Fibroblast of peridontal ligament (primary cell): ENCODE measurements at regions not wholly inside any gene's neighbourhood (a gene's known extent, or its start where the extent isn't known, plus 50 kb on each side); places are given as distances from the start of the nearest gene placed in this dataset.

ENCODE experiments used
- DNase-seq: peaks from one replicate; pipeline ENCODE4 v3.0.0-alpha.2; 2010; ENCODE audit errors: extremely low read depth

- DNase-seq = no peak
Observed at GRCh38 chr9:32837551-32838058, 54.3 kb downstream of the TMEM215 start.

GRCh38 chr9:32839013-32839885 is 55.9 kb downstream of the TMEM215 start:
- no peak for DNase-seq

GRCh38 chr9:32841314-32841713 is 58.0 kb downstream of the TMEM215 start:
- no peak for DNase-seq

- no peak for DNase-seq
Observed at GRCh38 chr9:32843295-32843694, 60.0 kb downstream of the TMEM215 start.

- no peak for DNase-seq
Observed at GRCh38 chr9:32844259-32844658, 60.9 kb downstream of the TMEM215 start.

- DNase-seq = no peak
Observed at GRCh38 chr9:32854271-32854670, 70.9 kb downstream of the TMEM215 start.

GRCh38 chr9:32855752-32856151 is 72.4 kb downstream of the TMEM215 start:
- no peak for DNase-seq

- DNase-seq = no peak
Observed at GRCh38 chr9:32863291-32863690, 80.0 kb downstream of the TMEM215 start.

- no peak for DNase-seq
Observed at GRCh38 chr9:32864971-32865370, 81.6 kb downstream of the TMEM215 start.

GRCh38 chr9:32866273-32866672 is 82.9 kb downstream of the TMEM215 start:
- peak; percentile 3 for DNase-seq

- no peak for DNase-seq
Observed at GRCh38 chr9:32867026-32867425, 83.7 kb downstream of the TMEM215 start.

GRCh38 chr9:32867601-32868204 is 84.4 kb downstream of the TMEM215 start:
- no peak for DNase-seq

GRCh38 chr9:32869404-32869803 is 86.1 kb downstream of the TMEM215 start:
- no peak for DNase-seq

GRCh38 chr9:32873131-32873530 is 89.8 kb downstream of the TMEM215 start:
- DNase-seq = no peak

GRCh38 chr9:32873553-32873952 is 90.2 kb downstream of the TMEM215 start:
- DNase-seq = no peak

- DNase-seq = no peak
Observed at GRCh38 chr9:32875242-32875641, 91.9 kb downstream of the TMEM215 start.

- no peak for DNase-seq
Observed at GRCh38 chr9:32875748-32876147, 92.4 kb downstream of the TMEM215 start.

- DNase-seq = no peak
Observed at GRCh38 chr9:32877103-32877502, 93.8 kb downstream of the TMEM215 start.

GRCh38 chr9:32877639-32878217 is 94.4 kb downstream of the TMEM215 start:
- DNase-seq = no peak

GRCh38 chr9:32879335-32879734 is 96.0 kb downstream of the TMEM215 start:
- DNase-seq = no peak

- DNase-seq = no peak
Observed at GRCh38 chr9:32881948-32882347, 98.6 kb downstream of the TMEM215 start.

- no peak for DNase-seq
Observed at GRCh38 chr9:32882705-32883104, 99.4 kb downstream of the TMEM215 start.

GRCh38 chr9:32884482-32884881 is 101.1 kb downstream of the TMEM215 start:
- no peak for DNase-seq
